GM12878 (cell line): ENCODE measurements at regions not wholly inside any gene's neighbourhood (a gene's known extent, or its start where the extent isn't known, plus 50 kb on each side); places are given as distances from the start of the nearest gene placed in this dataset.

Source experiments
- BHLHE40 ChIP-seq, 2 experiments: fragments of 450-650 bp in 1 of 2; IDR thresholded peaks; 2 replicates each; pipeline ENCODE4 v1.6.1; 2011 to 2017; ENCODE audit warnings: low read depth in 2 of 2, borderline replicate concordance in 1 of 2, improper control_type of control experiment in 1 of 2, low read length in 1 of 2, mild to moderate bottlenecking in 1 of 2
- CEBPB ChIP-seq, 2 experiments: fragments of 150-350 bp in 1 of 2; IDR thresholded peaks; 2 replicates each; pipeline ENCODE4 v1.6.1; 2012 to 2014; ENCODE audit warnings: low read depth in 2 of 2, low read length in 2 of 2, borderline replicate concordance in 1 of 2, inconsistent platforms in 1 of 2
- ETV6 ChIP-seq, 2 experiments: fragments of 450-650 bp in 1 of 2; IDR thresholded peaks in 1 of 2; conservative IDR thresholded peaks in 1 of 2; 2 replicates each; pipeline ENCODE4 v1.6.1; 2014; ENCODE audit warnings: antibody characterized with exemption in 1 of 2, borderline replicate concordance in 1 of 2, low read depth in 1 of 2, mild to moderate bottlenecking in 1 of 2, moderate library complexity in 1 of 2
- JUNB ChIP-seq: IDR thresholded peaks from 2 replicates; pipeline ENCODE4 v1.6.1; 2016; ENCODE audit warnings: antibody characterized with exemption, mild to moderate bottlenecking
- SP1 ChIP-seq: IDR thresholded peaks from one replicate; pipeline ENCODE4 v1.6.1; 2011; ENCODE audit warnings: low read depth, low read length
- TF ChIP-seq, protein P1 (sequence below), 3 experiments: IDR thresholded peaks in 2 of 3; conservative IDR thresholded peaks in 1 of 3; 2 replicates each; pipeline ENCODE4 v1.5.1; 2011; ENCODE audit warnings: low read depth in 3 of 3, low read length in 3 of 3, mild to moderate bottlenecking in 3 of 3, control low read depth in 2 of 3, moderate library complexity in 2 of 3, inconsistent platforms in 1 of 3, mixed read lengths in 1 of 3; ENCODE audit not compliant: control insufficient read depth in 2 of 3, insufficient read depth in 1 of 3; ENCODE audit errors: extremely low read depth in 1 of 3
- TF ChIP-seq, protein P2 (sequence below): IDR thresholded peaks from 2 replicates; pipeline ENCODE4 v1.6.1; 2012; ENCODE audit warnings: mild to moderate bottlenecking, low read depth, low read length

DNA sequence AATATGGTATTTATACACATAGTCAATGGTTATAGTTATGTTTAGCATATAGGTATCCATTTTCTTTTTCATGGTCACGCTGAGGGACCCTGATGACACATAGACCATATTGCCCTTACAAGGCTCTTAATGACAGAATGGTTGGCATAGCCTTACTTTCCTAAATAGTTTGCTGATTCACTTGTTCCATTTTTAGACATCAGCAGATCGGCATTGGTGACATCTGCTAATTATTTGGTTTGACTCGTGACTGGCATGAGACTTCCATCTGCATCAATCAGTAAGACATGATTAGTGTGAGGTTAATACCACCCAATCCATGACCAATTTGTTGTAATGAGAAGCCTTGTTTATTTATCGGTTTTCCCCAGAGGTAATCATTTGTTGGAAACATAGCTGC, 309.7 kb downstream of the ALDH8A1 start:
- TF ChIP-seq, protein P1, sequence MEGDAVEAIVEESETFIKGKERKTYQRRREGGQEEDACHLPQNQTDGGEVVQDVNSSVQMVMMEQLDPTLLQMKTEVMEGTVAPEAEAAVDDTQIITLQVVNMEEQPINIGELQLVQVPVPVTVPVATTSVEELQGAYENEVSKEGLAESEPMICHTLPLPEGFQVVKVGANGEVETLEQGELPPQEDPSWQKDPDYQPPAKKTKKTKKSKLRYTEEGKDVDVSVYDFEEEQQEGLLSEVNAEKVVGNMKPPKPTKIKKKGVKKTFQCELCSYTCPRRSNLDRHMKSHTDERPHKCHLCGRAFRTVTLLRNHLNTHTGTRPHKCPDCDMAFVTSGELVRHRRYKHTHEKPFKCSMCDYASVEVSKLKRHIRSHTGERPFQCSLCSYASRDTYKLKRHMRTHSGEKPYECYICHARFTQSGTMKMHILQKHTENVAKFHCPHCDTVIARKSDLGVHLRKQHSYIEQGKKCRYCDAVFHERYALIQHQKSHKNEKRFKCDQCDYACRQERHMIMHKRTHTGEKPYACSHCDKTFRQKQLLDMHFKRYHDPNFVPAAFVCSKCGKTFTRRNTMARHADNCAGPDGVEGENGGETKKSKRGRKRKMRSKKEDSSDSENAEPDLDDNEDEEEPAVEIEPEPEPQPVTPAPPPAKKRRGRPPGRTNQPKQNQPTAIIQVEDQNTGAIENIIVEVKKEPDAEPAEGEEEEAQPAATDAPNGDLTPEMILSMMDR (IDR thresholded peaks at IDR 0.05 in 2 of 3, conservative IDR thresholded peaks at IDR 0.05 in 1 of 3; ENCODE audit: control insufficient read depth in 2 of 3, extremely low read depth in 1 of 3, insufficient read depth in 1 of 3, low read depth in 3 of 3, low read length in 3 of 3): no peak
- TF ChIP-seq CEBPB (IDR thresholded peaks at IDR 0.05; ENCODE audit: borderline replicate concordance in 1 of 2, low read depth in 2 of 2, low read length in 2 of 2): no peak
- no peak for TF ChIP-seq JUNB
- TF ChIP-seq BHLHE40 (IDR thresholded peaks at IDR 0.05; ENCODE audit: borderline replicate concordance in 1 of 2, low read depth in 2 of 2, low read length in 1 of 2): no peak
- TF ChIP-seq, protein P2, sequence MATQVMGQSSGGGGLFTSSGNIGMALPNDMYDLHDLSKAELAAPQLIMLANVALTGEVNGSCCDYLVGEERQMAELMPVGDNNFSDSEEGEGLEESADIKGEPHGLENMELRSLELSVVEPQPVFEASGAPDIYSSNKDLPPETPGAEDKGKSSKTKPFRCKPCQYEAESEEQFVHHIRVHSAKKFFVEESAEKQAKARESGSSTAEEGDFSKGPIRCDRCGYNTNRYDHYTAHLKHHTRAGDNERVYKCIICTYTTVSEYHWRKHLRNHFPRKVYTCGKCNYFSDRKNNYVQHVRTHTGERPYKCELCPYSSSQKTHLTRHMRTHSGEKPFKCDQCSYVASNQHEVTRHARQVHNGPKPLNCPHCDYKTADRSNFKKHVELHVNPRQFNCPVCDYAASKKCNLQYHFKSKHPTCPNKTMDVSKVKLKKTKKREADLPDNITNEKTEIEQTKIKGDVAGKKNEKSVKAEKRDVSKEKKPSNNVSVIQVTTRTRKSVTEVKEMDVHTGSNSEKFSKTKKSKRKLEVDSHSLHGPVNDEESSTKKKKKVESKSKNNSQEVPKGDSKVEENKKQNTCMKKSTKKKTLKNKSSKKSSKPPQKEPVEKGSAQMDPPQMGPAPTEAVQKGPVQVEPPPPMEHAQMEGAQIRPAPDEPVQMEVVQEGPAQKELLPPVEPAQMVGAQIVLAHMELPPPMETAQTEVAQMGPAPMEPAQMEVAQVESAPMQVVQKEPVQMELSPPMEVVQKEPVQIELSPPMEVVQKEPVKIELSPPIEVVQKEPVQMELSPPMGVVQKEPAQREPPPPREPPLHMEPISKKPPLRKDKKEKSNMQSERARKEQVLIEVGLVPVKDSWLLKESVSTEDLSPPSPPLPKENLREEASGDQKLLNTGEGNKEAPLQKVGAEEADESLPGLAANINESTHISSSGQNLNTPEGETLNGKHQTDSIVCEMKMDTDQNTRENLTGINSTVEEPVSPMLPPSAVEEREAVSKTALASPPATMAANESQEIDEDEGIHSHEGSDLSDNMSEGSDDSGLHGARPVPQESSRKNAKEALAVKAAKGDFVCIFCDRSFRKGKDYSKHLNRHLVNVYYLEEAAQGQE: no peak
- TF ChIP-seq ETV6 (conservative IDR thresholded peaks at IDR 0.05 in 1 of 2, IDR thresholded peaks at IDR 0.05 in 1 of 2; ENCODE audit: borderline replicate concordance in 1 of 2, low read depth in 1 of 2): no peak
- TF ChIP-seq SP1: no peak
